Occipital lobe (tissue), 1 donor: ENCODE measurements at regions not wholly inside any gene's neighbourhood (a gene's known extent, or its start where the extent isn't known, plus 50 kb on each side); places are given as distances from the start of the nearest gene placed in this dataset.
A peak's percentile ranks its signal among the peaks of the same experiment; 100 is the strongest.

Experiments used
- DNase-seq: peaks from one replicate; lab custom pipeline; 2025; lab: John Stamatoyannopoulos, UW

- DNase-seq = no peak
These were observed 134.9 kb upstream of the HSD17B12 start for GRCh38 chr11:43545610-43546009.

GRCh38 chr11:43546561-43547429, 133.7 kb upstream of the HSD17B12 start:
- no peak for DNase-seq

- DNase-seq = no peak
These were observed 133.1 kb upstream of the HSD17B12 start for GRCh38 chr11:43547430-43547831.

- no peak for DNase-seq
These were observed 132.6 kb upstream of the HSD17B12 start for GRCh38 chr11:43547889-43548381.

- no peak for DNase-seq
These were observed 131.6 kb upstream of the HSD17B12 start for GRCh38 chr11:43548916-43549315.

- DNase-seq = no peak
These were observed 130.9 kb upstream of the HSD17B12 start for GRCh38 chr11:43549624-43550023.

- peak; percentile 50 for DNase-seq
These were observed 129.8 kb upstream of the HSD17B12 start for GRCh38 chr11:43550714-43551113.

- DNase-seq = no peak
These were observed 126.4 kb upstream of the HSD17B12 start for GRCh38 chr11:43554148-43554473.

- DNase-seq = no peak
These were observed 125.4 kb upstream of the HSD17B12 start for GRCh38 chr11:43555186-43555585.

GRCh38 chr11:43555816-43556611, 124.5 kb upstream of the HSD17B12 start:
- DNase-seq = no peak

- DNase-seq = no peak
These were observed 123.7 kb upstream of the HSD17B12 start for GRCh38 chr11:43556612-43557375.

GRCh38 chr11:43557553-43558110, 122.9 kb upstream of the HSD17B12 start:
- no peak for DNase-seq

- DNase-seq = no peak
These were observed 122.4 kb upstream of the HSD17B12 start for GRCh38 chr11:43558146-43558545.

- no peak for DNase-seq
These were observed 121.9 kb upstream of the HSD17B12 start for GRCh38 chr11:43558556-43559127.

GRCh38 chr11:43561832-43562231, 118.7 kb upstream of the HSD17B12 start:
- DNase-seq = no peak

- DNase-seq = no peak
These were observed 113.1 kb upstream of the HSD17B12 start for GRCh38 chr11:43567396-43567975.

- no peak for DNase-seq
These were observed 107.3 kb upstream of the HSD17B12 start for GRCh38 chr11:43573233-43573632.

- DNase-seq = no peak
These were observed 106.7 kb upstream of the HSD17B12 start for GRCh38 chr11:43573873-43574272.

GRCh38 chr11:43574411-43574810, 106.1 kb upstream of the HSD17B12 start:
- no peak for DNase-seq
